HG03103 (cell line): ENCODE measurements at regions not wholly inside any gene's neighbourhood (a gene's known extent, or its start where the extent isn't known, plus 50 kb on each side); places are given as distances from the start of the nearest gene placed in this dataset.
"Not testable (repeated sequence)": the region's sequence is repeated elsewhere in the genome, so short reads cannot be mapped to it uniquely, and the experiment has no call there.

Experiments
- ATAC-seq: cut with Tn5 transposase; IDR thresholded peaks from one replicate; pipeline ENCODE4 v1.9.1; 2021; ENCODE audit warnings: low read depth; ENCODE audit not compliant: unreplicated experiment

- no peak for ATAC-seq
These were observed 507.8 kb upstream of the CNTN5 start for GRCh38 chr11:98512938-98513337.

DNA sequence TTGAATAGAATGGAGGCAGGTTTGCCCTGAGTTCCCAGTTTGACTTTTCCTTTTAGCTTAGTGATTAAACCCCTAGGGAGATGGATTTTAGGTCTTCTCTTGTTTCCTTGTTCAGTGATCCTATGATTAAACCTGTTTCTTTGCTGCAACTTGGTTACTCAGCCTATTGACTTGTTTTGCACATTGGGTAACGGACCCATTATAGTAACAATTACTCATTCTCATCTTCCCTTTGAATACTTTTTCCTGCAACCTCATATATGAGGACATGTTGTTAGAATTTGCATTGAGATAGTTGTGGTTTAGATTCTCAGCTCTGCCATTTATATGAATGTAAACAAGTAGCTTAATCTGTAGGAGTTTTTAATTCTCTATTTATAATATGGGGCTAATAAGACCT is 489.2 kb upstream of the CNTN5 start:
- ATAC-seq: no peak

GRCh38 chr11:98536023-98536422 is 484.7 kb upstream of the CNTN5 start:
- ATAC-seq: no peak

DNA sequence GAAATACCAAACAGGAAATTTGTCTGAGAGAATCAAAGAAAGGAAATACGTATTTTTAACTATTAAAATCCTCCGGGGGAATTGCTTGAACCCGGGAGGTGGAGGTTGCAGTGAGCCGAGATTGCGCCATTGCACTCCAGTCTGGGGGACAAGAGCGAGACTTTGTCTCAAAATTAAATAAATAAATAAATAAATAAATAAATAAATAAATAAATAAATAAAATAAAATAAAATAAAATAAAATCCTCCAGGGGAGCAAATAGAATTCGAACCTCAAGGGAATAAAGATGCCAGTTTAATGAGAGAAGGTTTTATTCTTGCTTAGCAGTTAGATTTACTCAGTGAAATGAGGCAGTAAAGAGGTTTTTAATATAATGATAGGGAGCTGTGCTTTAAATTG is 482.4 kb upstream of the CNTN5 start:
- not testable (repeated sequence) for ATAC-seq

GRCh38 chr11:98545544-98546175 is 475.1 kb upstream of the CNTN5 start:
- ATAC-seq: no peak

GRCh38 chr11:98549571-98549970 is 471.2 kb upstream of the CNTN5 start:
- ATAC-seq: no peak

GRCh38 chr11:98559961-98560360 is 460.8 kb upstream of the CNTN5 start:
- no peak for ATAC-seq

GRCh38 chr11:98561252-98561651 is 459.5 kb upstream of the CNTN5 start:
- ATAC-seq: no peak

- ATAC-seq: no peak
These were observed 458.8 kb upstream of the CNTN5 start for GRCh38 chr11:98561877-98562395.

DNA sequence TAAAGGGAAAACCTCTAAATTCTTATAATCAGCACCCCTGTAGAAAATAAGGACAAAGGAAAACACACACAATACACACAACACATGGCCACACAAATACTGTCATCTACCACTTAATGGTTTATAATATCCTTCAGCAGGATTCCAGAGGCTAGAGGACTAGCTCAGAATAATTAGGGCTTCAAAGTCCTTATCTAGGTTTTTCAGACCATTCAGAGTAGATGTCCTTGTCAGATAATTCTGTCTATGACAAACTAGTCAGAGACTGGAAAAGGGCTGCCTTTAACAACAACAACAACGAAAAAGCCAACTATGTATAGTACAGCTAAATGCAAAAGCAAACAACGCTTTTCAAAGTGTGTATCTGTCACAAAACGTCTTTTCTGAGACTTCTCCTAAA is 456.5 kb upstream of the CNTN5 start:
- no peak for ATAC-seq

GRCh38 chr11:98564881-98565280 is 455.9 kb upstream of the CNTN5 start:
- no peak for ATAC-seq

DNA sequence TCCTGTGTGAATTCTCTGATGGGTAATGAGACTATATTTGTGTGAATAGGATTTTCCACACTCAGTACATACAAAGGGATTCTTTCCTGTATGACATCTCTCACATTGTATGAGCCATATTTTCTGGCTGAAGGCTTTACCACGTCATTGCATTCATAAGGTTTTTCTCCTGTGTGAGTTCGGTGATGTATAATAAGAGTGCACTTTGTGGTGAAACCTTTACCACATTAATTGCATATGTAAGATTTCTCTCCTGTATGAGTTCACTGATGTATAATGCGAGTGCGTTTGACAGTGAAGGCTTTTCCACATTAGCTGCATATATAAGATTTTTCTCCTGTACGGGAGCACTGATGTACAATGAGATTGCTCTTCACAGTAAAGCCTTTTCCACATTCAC is 455.4 kb upstream of the CNTN5 start:
- ATAC-seq: no peak

GRCh38 chr11:98566978-98567377 is 453.8 kb upstream of the CNTN5 start:
- ATAC-seq: no peak

- ATAC-seq: no peak
These were observed 452.7 kb upstream of the CNTN5 start for GRCh38 chr11:98568013-98568412.

- no peak for ATAC-seq
These were observed 447.8 kb upstream of the CNTN5 start for GRCh38 chr11:98572941-98573340.

GRCh38 chr11:98587884-98588283 is 432.9 kb upstream of the CNTN5 start:
- no peak for ATAC-seq

- no peak for ATAC-seq
These were observed 430.8 kb upstream of the CNTN5 start for GRCh38 chr11:98589967-98590366.

- no peak for ATAC-seq
These were observed 420.6 kb upstream of the CNTN5 start for GRCh38 chr11:98600103-98600502.

DNA sequence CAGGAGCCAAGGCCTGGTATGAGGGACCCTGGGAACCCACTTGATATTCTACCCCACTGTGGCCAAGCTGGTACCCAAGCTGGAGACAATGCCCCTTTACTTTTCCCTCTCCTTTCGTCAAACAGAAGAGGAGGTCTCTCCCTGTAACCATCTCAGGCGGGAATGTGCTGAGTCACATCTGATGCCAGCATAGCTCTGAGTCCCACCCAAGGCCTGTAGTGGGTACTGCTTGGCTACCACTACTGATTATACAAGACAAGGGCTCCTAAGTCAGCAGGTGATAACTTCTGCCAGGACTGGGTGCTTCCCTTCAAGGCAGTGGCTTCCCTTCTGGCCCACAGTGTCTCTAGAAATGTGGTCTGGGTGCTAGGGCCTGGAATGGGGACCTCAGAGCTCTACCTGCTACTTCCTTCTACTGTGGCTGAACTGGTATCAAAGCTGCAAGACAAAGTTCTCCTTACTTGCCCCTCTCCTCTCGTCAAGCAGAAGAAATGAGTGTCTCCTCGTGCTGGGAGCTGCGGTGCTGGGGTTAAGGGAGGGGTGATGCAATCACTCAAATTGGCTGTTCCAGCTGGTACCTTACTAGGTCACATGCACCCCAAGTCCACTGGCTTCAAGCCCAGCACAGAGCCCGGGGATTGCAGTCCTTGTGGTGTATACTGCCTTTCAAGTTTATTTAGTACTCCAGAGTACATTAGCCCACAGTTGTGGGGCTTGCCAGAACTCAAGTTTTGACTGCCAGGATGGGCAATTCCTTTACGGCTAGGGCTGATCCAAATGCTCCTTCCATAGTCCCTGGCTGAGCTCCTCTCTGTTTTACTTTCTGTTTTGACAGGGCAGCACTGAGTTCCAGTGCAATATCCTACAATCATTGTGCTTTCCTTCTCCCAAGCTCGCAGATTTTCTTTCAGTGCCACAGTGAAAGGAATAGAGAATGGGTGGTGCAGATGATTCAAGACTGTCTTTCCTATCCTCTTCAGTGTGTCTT is 419.7 kb upstream of the CNTN5 start:
- ATAC-seq: no peak

DNA sequence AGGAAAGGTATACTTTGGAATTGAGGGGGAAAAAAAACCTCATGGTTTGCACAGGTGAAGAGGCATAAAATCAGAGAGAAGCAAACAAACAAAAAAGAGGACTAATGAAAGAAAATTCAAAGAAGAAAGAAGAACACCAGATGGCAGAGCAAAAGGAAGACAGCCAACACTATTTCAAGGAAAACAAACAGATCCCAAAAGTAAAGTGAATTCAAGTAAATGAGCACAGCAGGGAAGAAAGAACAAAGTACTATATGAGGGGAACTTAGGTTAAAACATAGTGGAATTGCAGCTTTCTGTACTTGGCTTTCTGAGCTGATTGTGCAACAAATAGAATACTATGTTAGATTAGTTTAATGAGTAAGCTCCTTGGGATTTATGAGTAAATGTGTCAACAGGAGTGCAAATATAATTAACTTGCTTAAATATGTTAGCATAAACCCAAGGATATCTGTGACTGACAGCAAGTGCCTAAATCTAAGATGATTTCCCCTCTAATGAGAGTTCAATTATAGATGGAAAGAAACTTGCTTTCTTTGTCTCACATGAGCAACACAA is 404.6 kb upstream of the CNTN5 start:
- ATAC-seq: no peak

- no peak for ATAC-seq
These were observed 399.0 kb upstream of the CNTN5 start for GRCh38 chr11:98621767-98622166.
